ENCODE measurements at regions not wholly inside any gene's neighbourhood (a gene's known extent, or its start where the extent isn't known, plus 50 kb on each side); places are given as distances from the start of the nearest gene placed in this dataset.
A peak's percentile ranks its signal among the peaks of the same experiment; 100 is the strongest.

DNA sequence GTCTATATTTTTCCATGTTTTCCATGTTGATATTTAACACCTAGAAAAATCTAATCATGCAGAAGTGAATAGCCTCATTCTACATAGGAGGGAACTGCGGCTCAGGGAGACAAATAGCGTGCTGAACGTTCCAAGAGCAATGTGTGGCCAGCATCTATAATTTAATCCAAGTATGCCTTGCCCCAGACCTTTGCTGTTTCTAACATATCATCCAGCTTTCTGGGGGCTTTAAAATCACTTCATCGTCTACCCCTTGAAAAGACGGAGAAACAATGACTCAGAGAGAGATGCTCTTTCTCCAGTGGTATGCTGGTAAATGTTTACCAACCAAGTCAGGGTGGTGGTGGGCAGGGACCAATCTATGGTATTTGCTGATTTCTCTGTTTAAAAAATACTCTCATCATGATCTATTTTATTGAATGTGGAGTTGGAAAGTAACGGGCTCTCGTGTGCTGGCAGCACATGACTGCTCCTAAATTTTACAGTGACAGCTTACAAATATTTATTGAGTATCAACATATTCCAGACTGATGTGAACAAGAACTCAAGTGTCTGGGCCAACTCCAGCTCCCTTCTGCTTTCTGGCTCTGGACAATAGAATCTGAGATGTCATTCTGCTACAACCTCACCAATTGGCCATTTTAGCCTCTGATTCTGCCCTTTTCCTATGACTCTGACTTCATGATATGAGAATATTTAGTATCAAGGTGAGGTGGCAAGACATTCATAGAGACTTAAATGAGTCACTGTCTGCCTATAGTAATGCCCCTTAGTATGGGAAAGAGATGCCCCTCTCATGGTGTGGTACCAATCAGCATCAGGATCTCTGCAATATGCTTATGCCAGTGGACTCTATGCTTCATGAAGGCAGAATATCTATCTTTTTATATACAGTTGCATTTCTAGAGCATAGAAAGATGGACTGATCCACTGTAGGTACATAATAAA lies 407.4 kb upstream of the TNC start:
- DNase-seq (ENCODE audit: extremely low read depth, low read depth): no peak
- TF ChIP-seq CTCF (IDR thresholded peaks at IDR 0.05; ENCODE audit: low read depth, low read length): no peak

- peak; percentile 63 for DNase-seq (ENCODE audit: extremely low read depth, low read depth)
- no peak for TF ChIP-seq CTCF (IDR thresholded peaks at IDR 0.05; ENCODE audit: low read depth, low read length)
These were observed 413.6 kb upstream of the TNC start for GRCh38 chr9:115531410-115532125.

DNA sequence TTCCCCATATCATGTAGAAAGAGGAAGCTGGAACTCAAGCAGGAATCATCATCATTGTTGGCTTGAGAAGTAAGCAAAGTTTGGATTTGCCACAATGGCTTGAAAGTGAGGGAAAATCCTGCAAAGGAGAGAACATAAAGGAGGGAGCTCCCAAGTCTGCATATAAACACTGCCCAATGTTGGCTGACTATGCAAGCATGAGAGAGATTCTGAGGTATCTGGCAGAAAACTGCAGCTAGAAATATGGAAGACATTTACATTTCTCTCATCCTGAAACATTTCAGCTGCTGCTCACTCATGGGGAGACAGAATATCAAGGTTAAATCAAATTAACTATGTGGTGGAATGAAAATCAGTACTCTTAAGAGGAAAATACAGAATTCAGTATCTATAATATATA lies 415.6 kb upstream of the TNC start:
- no peak for DNase-seq (ENCODE audit: extremely low read depth, low read depth)
- TF ChIP-seq CTCF (IDR thresholded peaks at IDR 0.05; ENCODE audit: low read depth, low read length): no peak

GRCh38 chr9:115540091-115540490 lies 422.1 kb upstream of the TNC start:
- DNase-seq (ENCODE audit: extremely low read depth, low read depth): no peak
- no peak for TF ChIP-seq CTCF (IDR thresholded peaks at IDR 0.05; ENCODE audit: low read depth, low read length)

GRCh38 chr9:115543511-115543910 lies 425.6 kb upstream of the TNC start:
- DNase-seq (ENCODE audit: extremely low read depth, low read depth): no peak
- no peak for TF ChIP-seq CTCF (IDR thresholded peaks at IDR 0.05; ENCODE audit: low read depth, low read length)

GRCh38 chr9:115548609-115549260 lies 430.8 kb upstream of the TNC start:
- no peak for TF ChIP-seq CTCF (IDR thresholded peaks at IDR 0.05; ENCODE audit: low read depth, low read length)
- DNase-seq (ENCODE audit: extremely low read depth, low read depth): no peak

Measured in AG09319 (cell line).